H1 (cell line): ENCODE measurements at regions not wholly inside any gene's neighbourhood (a gene's known extent, or its start where the extent isn't known, plus 50 kb on each side); places are given as distances from the start of the nearest gene placed in this dataset.

Experiments
- CBX8 ChIP-seq: fragments of 300-800, 300-1000 bp; sonication (generic); IDR thresholded peaks from 2 replicates; pipeline ENCODE4 v1.7.1; 2016; ENCODE audit warnings: low read depth, low read length, borderline replicate concordance
- CREB1 ChIP-seq: IDR thresholded peaks from 2 replicates; pipeline ENCODE4 v1.6.1; 2012; ENCODE audit warnings: inconsistent platforms
- EZH2 ChIP-seq: fragments of 200-600 bp; sonication (generic); IDR thresholded peaks from 2 replicates; pipeline ENCODE4 v1.7.1; 2012; ENCODE audit warnings: low read depth, mild to moderate bottlenecking, moderate library complexity, low read length, inconsistent platforms; ENCODE audit not compliant: severe bottlenecking
- JUN ChIP-seq: IDR thresholded peaks from 2 replicates; pipeline ENCODE4 v1.6.1; 2011; ENCODE audit warnings: low read depth, mild to moderate bottlenecking, improper control_type of control experiment, low read length
- KDM5A ChIP-seq: fragments of 200-600 bp; IDR thresholded peaks from 2 replicates; pipeline ENCODE4 v1.7.1; 2012; ENCODE audit warnings: mild to moderate bottlenecking, low read length, inconsistent platforms, mixed read lengths
- PHF8 ChIP-seq: fragments of 200-600 bp; sonication (generic); conservative IDR thresholded peaks from 2 replicates; pipeline ENCODE4 v1.7.1; 2012; ENCODE audit warnings: low read depth, mild to moderate bottlenecking, inconsistent platforms, low read length, moderate library complexity
- TCF12 ChIP-seq: IDR thresholded peaks from 2 replicates; pipeline ENCODE4 v1.6.1; 2011; ENCODE audit warnings: low read depth, mild to moderate bottlenecking, low read length
- ZNF274 ChIP-seq: IDR thresholded peaks from 2 replicates; pipeline ENCODE4 v1.7.0; 2012; ENCODE audit warnings: low read length, borderline replicate concordance; ENCODE audit errors: extremely low read depth
- TF ChIP-seq, protein P1 (sequence below): fragments of 300-600 bp; sonication (generic); IDR thresholded peaks from 2 replicates; pipeline ENCODE4 v1.7.1; 2012; ENCODE audit warnings: low read length, moderate library complexity, mild to moderate bottlenecking, inconsistent platforms; ENCODE audit not compliant: insufficient replicate concordance
- TF ChIP-seq, protein P2 (sequence below): IDR thresholded peaks from 2 replicates; pipeline ENCODE4 v1.6.1; 2012; ENCODE audit warnings: inconsistent platforms

DNA sequence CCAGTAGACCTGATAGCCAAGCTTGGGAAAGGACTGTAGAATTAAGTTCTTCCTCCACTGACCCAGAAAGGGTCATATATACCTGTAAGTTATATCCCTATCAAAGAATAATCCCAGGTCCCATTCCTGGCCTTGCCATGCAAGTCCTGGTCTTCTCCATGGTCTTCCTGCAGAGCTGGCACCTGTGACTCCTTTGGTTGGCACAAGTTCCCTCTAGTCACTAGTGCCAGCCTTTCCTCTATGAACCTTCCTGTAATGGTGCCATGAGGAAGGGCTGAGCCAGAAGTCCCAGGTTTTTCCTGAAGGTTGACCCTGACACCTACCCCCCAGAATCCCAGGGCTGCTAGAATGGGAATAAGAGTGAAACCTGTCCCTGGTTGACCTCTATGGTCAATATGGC is 54.1 kb upstream of the UNC5B start (continued):
- TF ChIP-seq, protein P1, sequence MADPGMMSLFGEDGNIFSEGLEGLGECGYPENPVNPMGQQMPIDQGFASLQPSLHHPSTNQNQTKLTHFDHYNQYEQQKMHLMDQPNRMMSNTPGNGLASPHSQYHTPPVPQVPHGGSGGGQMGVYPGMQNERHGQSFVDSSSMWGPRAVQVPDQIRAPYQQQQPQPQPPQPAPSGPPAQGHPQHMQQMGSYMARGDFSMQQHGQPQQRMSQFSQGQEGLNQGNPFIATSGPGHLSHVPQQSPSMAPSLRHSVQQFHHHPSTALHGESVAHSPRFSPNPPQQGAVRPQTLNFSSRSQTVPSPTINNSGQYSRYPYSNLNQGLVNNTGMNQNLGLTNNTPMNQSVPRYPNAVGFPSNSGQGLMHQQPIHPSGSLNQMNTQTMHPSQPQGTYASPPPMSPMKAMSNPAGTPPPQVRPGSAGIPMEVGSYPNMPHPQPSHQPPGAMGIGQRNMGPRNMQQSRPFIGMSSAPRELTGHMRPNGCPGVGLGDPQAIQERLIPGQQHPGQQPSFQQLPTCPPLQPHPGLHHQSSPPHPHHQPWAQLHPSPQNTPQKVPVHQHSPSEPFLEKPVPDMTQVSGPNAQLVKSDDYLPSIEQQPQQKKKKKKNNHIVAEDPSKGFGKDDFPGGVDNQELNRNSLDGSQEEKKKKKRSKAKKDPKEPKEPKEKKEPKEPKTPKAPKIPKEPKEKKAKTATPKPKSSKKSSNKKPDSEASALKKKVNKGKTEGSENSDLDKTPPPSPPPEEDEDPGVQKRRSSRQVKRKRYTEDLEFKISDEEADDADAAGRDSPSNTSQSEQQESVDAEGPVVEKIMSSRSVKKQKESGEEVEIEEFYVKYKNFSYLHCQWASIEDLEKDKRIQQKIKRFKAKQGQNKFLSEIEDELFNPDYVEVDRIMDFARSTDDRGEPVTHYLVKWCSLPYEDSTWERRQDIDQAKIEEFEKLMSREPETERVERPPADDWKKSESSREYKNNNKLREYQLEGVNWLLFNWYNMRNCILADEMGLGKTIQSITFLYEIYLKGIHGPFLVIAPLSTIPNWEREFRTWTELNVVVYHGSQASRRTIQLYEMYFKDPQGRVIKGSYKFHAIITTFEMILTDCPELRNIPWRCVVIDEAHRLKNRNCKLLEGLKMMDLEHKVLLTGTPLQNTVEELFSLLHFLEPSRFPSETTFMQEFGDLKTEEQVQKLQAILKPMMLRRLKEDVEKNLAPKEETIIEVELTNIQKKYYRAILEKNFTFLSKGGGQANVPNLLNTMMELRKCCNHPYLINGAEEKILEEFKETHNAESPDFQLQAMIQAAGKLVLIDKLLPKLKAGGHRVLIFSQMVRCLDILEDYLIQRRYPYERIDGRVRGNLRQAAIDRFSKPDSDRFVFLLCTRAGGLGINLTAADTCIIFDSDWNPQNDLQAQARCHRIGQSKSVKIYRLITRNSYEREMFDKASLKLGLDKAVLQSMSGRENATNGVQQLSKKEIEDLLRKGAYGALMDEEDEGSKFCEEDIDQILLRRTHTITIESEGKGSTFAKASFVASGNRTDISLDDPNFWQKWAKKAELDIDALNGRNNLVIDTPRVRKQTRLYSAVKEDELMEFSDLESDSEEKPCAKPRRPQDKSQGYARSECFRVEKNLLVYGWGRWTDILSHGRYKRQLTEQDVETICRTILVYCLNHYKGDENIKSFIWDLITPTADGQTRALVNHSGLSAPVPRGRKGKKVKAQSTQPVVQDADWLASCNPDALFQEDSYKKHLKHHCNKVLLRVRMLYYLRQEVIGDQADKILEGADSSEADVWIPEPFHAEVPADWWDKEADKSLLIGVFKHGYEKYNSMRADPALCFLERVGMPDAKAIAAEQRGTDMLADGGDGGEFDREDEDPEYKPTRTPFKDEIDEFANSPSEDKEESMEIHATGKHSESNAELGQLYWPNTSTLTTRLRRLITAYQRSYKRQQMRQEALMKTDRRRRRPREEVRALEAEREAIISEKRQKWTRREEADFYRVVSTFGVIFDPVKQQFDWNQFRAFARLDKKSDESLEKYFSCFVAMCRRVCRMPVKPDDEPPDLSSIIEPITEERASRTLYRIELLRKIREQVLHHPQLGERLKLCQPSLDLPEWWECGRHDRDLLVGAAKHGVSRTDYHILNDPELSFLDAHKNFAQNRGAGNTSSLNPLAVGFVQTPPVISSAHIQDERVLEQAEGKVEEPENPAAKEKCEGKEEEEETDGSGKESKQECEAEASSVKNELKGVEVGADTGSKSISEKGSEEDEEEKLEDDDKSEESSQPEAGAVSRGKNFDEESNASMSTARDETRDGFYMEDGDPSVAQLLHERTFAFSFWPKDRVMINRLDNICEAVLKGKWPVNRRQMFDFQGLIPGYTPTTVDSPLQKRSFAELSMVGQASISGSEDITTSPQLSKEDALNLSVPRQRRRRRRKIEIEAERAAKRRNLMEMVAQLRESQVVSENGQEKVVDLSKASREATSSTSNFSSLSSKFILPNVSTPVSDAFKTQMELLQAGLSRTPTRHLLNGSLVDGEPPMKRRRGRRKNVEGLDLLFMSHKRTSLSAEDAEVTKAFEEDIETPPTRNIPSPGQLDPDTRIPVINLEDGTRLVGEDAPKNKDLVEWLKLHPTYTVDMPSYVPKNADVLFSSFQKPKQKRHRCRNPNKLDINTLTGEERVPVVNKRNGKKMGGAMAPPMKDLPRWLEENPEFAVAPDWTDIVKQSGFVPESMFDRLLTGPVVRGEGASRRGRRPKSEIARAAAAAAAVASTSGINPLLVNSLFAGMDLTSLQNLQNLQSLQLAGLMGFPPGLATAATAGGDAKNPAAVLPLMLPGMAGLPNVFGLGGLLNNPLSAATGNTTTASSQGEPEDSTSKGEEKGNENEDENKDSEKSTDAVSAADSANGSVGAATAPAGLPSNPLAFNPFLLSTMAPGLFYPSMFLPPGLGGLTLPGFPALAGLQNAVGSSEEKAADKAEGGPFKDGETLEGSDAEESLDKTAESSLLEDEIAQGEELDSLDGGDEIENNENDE, result no peak
- TF ChIP-seq, protein P2, sequence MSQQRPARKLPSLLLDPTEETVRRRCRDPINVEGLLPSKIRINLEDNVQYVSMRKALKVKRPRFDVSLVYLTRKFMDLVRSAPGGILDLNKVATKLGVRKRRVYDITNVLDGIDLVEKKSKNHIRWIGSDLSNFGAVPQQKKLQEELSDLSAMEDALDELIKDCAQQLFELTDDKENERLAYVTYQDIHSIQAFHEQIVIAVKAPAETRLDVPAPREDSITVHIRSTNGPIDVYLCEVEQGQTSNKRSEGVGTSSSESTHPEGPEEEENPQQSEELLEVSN, result no peak
- TF ChIP-seq CREB1 (no peak), PHF8 (no peak), CBX8 (no peak), TCF12 (no peak), EZH2 (no peak), ZNF274 (no peak), KDM5A (no peak), JUN (no peak)
